Karpas-422 (cell line): ENCODE measurements at regions not wholly inside any gene's neighbourhood (a gene's known extent, or its start where the extent isn't known, plus 50 kb on each side); places are given as distances from the start of the nearest gene placed in this dataset.
"Not testable (repeated sequence)": the region's sequence is repeated elsewhere in the genome, so short reads cannot be mapped to it uniquely, and the experiment has no call there.

Source experiments
- DNase-seq: peaks from one replicate; pipeline ENCODE4 v3.0.0-alpha.2; 2015
- H2AFZ ChIP-seq: fragments of 200-600 bp; sonication (generic); 2 replicates; pipeline ENCODE4 v1.6.1; 2014; ENCODE audit warnings: antibody characterized with exemption, low read length, mixed read lengths
- H3K27ac ChIP-seq: fragments of 200-600 bp; sonication (generic); 2 replicates; pipeline ENCODE4 v1.5.1; 2014; ENCODE audit warnings: mild to moderate bottlenecking, low read length, moderate library complexity
- H3K27me3 ChIP-seq: fragments of 200-600 bp; sonication (generic); 2 replicates; pipeline ENCODE4 v1.6.1; 2014; ENCODE audit warnings: low read length, mixed read lengths
- H3K36me3 ChIP-seq: fragments of 200-600 bp; sonication (generic); 2 replicates; pipeline ENCODE4 v1.6.1; 2014; ENCODE audit warnings: low read length, mixed read lengths; ENCODE audit not compliant: insufficient read depth
- H3K4me1 ChIP-seq: fragments of 200-600 bp; sonication (generic); 2 replicates; pipeline ENCODE4 v1.6.1; 2014; ENCODE audit warnings: mild to moderate bottlenecking, low read length, mixed read lengths
- H3K4me2 ChIP-seq: fragments of 200-600 bp; sonication (generic); 2 replicates; pipeline ENCODE4 v1.6.1; 2014; ENCODE audit warnings: low read length, low read depth, mild to moderate bottlenecking; ENCODE audit not compliant: poor library complexity, severe bottlenecking
- H3K4me3 ChIP-seq: fragments of 200-600 bp; sonication (generic); 2 replicates; pipeline ENCODE4 v1.5.1; 2014; ENCODE audit warnings: mild to moderate bottlenecking, antibody characterized with exemption, low read length, mixed read lengths
- H3K79me2 ChIP-seq: fragments of 200-600 bp; sonication (generic); 2 replicates; pipeline ENCODE4 v1.6.1; 2014; ENCODE audit warnings: mild to moderate bottlenecking, low read length, mixed read lengths
- H3K9ac ChIP-seq: fragments of 200-600 bp; sonication (generic); 2 replicates; pipeline ENCODE4 v1.6.0; 2014; ENCODE audit warnings: low read length
- H3K9me2 ChIP-seq: fragments of 200-600 bp; sonication (generic), shearing (Covaris generic); replicated peaks from 2 replicates; pipeline ENCODE4 v1.6.0; 2014; ENCODE audit warnings: mild to moderate bottlenecking, low read length, moderate library complexity; ENCODE audit not compliant: insufficient read depth
- H3K9me3 ChIP-seq: fragments of 300-700, 200-600 bp; sonication (generic); 2 replicates; pipeline ENCODE4 v1.6.1; 2014; ENCODE audit warnings: low read length, mixed read lengths
- H4K20me1 ChIP-seq: fragments of 200-600 bp; sonication (generic); 2 replicates; pipeline ENCODE4 v1.6.1; 2014; ENCODE audit warnings: mild to moderate bottlenecking, antibody characterized with exemption, low read length, low read depth; ENCODE audit not compliant: insufficient read depth

DNA sequence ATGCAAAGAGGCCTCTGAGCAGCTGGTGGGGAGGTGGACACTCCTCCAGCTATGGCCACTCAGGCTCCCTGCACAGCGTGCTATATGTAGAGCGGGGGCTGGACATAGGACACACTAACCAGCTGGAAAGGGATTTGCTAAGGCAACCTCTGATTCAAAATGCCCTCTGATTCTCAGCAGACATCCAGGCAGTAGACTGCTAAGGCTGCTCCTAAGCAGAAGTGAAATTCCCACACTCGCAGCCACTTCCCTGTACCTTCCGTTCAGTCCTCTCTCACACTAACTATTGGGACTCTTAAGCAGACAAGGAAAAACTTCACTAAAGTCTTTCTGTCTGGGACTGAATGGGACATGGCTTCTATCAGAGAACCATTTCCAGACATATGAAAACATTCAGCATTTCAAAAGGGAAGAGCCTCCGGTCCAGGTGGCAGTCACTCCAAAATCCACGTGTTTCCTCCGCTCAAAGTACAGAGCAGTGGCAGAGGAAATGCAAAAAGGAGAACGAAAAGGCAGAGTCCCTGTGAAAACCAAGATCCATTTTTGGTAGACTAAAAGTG, 265.8 kb downstream of the TTC32 start:
- Histone ChIP-seq H3K27ac (no peak overlapping the region), H3K9ac (no peak overlapping the region), H2AFZ (no peak overlapping the region), H4K20me1 (no peaks in the 10 kb centered on the region), H3K79me2 (no peaks in the 10 kb centered on the region), H3K9me3 (no peaks in the 10 kb centered on the region), H3K4me2 (no peak overlapping the region), H3K4me3 (no peak overlapping the region), H3K27me3 (no peaks in the 10 kb centered on the region), H3K36me3 (no peaks in the 10 kb centered on the region), H3K4me1 (no peaks in the 10 kb centered on the region), H3K9me2 (no peaks in the 10 kb centered on the region)
- DNase-seq, result no peak

- no peak overlapping the region for H3K4me2 ChIP-seq
- H3K9me3 ChIP-seq, result no peaks in the 10 kb centered on the region
- no peak overlapping the region for H3K9ac ChIP-seq
- no peak overlapping the region for H2AFZ ChIP-seq
- H3K4me1 ChIP-seq, result no peaks in the 10 kb centered on the region
- no peaks in the 10 kb centered on the region for H4K20me1 ChIP-seq
- H3K79me2 ChIP-seq, result no peaks in the 10 kb centered on the region
- H3K4me3 ChIP-seq, result no peak overlapping the region
- H3K36me3 ChIP-seq, result no peaks in the 10 kb centered on the region
- no peaks in the 10 kb centered on the region; the same call in 1 of the 2 replicates for H3K27me3 ChIP-seq
- DNase-seq, result no peak
- H3K9me2 ChIP-seq, result no peaks in the 10 kb centered on the region
- no peak overlapping the region for H3K27ac ChIP-seq
Observed at GRCh38 chr2:19632403-19632991, 269.3 kb downstream of the TTC32 start.

DNA sequence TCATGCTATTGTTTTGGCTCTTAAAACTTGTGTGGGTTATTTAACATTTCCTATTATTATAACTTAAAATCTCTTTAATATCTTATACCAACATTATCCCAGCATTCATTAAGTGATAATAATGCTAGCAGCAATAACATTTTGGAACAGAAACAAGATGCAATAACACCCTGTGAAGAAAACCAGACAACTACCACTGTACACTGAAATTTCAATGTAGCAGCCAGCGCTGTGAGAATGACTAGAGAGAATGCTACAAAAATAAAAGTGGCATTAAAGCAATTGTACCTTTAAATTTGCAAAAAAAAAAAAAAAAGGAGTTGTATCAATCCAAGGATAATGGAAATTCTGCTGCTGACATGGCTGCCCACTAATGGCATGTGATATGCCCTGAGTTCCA, 269.9 kb downstream of the TTC32 start:
- H3K27ac ChIP-seq, result no peak overlapping the region
- no peaks in the 10 kb centered on the region for H3K9me3 ChIP-seq
- H3K27me3 ChIP-seq, result no peaks in the 10 kb centered on the region; the same call in 1 of the 2 replicates
- no peaks in the 10 kb centered on the region for H3K79me2 ChIP-seq
- H3K9ac ChIP-seq, result no peak overlapping the region
- no peaks in the 10 kb centered on the region for H3K36me3 ChIP-seq
- no peak overlapping the region for H3K4me2 ChIP-seq
- H3K4me1 ChIP-seq, result no peaks in the 10 kb centered on the region
- no peaks in the 10 kb centered on the region for H3K9me2 ChIP-seq
- DNase-seq, result no peak
- H2AFZ ChIP-seq, result no peak overlapping the region
- no peaks in the 10 kb centered on the region for H4K20me1 ChIP-seq
- H3K4me3 ChIP-seq, result no peak overlapping the region

- no peaks in the 10 kb centered on the region for H3K79me2 ChIP-seq
- H3K9me3 ChIP-seq, result no peaks in the 10 kb centered on the region
- no peak overlapping the region for H3K27ac ChIP-seq
- H3K36me3 ChIP-seq, result no peaks in the 10 kb centered on the region
- H3K4me2 ChIP-seq, result no peak overlapping the region
- no peaks in the 10 kb centered on the region for H3K9me2 ChIP-seq
- H3K4me1 ChIP-seq, result no peaks in the 10 kb centered on the region
- no peak overlapping the region for H3K4me3 ChIP-seq
- H3K27me3 ChIP-seq, result no peaks in the 10 kb centered on the region; the same call in 1 of the 2 replicates
- H2AFZ ChIP-seq, result no peak overlapping the region
- no peaks in the 10 kb centered on the region for H4K20me1 ChIP-seq
- no peak overlapping the region for H3K9ac ChIP-seq
- no peak for DNase-seq
Observed at GRCh38 chr2:19630921-19631320, 270.9 kb downstream of the TTC32 start.

- Histone ChIP-seq H4K20me1 (no peaks in the 10 kb centered on the region), H3K27me3 (no peaks in the 10 kb centered on the region; the same call in 1 of the 2 replicates), H3K27ac (no peak overlapping the region), H3K9me3 (no peaks in the 10 kb centered on the region), H3K4me3 (no peak overlapping the region), H3K9me2 (no peaks in the 10 kb centered on the region), H3K36me3 (no peaks in the 10 kb centered on the region), H3K9ac (no peak overlapping the region), H3K4me2 (no peak overlapping the region), H3K4me1 (no peaks in the 10 kb centered on the region), H2AFZ (no peak overlapping the region), H3K79me2 (no peaks in the 10 kb centered on the region)
- DNase-seq, result no peak
Observed at GRCh38 chr2:19627359-19627758, 268.9 kb upstream of the OSR1 start.

- Histone ChIP-seq H3K9ac (no peak overlapping the region), H3K27ac (no peak overlapping the region), H3K79me2 (no peaks in the 10 kb centered on the region), H3K4me3 (no peak overlapping the region), H3K27me3 (no peaks in the 10 kb centered on the region; the same call in 1 of the 2 replicates), H3K36me3 (no peaks in the 10 kb centered on the region), H3K9me2 (no peaks in the 10 kb centered on the region), H3K9me3 (no peaks in the 10 kb centered on the region), H3K4me1 (no peaks in the 10 kb centered on the region), H2AFZ (no peak overlapping the region), H4K20me1 (no peaks in the 10 kb centered on the region), H3K4me2 (no peak overlapping the region)
- DNase-seq, result no peak
Observed at GRCh38 chr2:19623488-19623887, 265.1 kb upstream of the OSR1 start.

- Histone ChIP-seq H2AFZ (no peak overlapping the region), H3K79me2 (no peaks in the 10 kb centered on the region), H4K20me1 (no peaks in the 10 kb centered on the region), H3K4me1 (no peaks in the 10 kb centered on the region), H3K9me2 (no peaks in the 10 kb centered on the region), H3K4me2 (no peak overlapping the region), H3K36me3 (no peaks in the 10 kb centered on the region), H3K27me3 (no peaks in the 10 kb centered on the region), H3K27ac (no peak overlapping the region), H3K9me3 (no peaks in the 10 kb centered on the region), H3K4me3 (no peak overlapping the region), H3K9ac (no peak overlapping the region)
- no peak for DNase-seq
Observed at GRCh38 chr2:19617257-19617848, 258.9 kb upstream of the OSR1 start.

DNA sequence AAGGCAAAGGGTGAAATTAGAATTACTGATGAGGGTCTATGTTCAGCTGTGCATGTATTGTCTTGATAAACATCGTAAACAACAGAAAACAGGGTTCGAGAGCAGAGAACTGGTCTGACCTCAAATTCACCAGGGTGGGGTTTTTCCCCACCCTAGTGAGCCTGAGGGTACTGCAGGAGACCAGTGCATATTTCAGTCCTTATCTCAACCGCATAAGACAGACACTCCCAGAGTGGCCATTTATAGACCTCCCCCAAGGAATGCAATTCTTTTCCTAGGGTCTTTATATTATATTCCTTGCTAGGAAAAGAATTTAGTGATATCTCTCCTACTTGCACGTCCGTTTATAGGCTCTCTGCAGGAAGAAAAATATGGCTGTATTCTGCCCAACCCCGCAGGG, 257.0 kb upstream of the OSR1 start:
- not testable (repeated sequence) for H3K9ac ChIP-seq, H3K9me3 ChIP-seq, H3K4me1 ChIP-seq, H2AFZ ChIP-seq, H3K4me3 ChIP-seq, H3K79me2 ChIP-seq, H3K27ac ChIP-seq, DNase-seq, H3K4me2 ChIP-seq, H3K9me2 ChIP-seq, H3K27me3 ChIP-seq, H4K20me1 ChIP-seq, H3K36me3 ChIP-seq
